ENCODE measurements at regions not wholly inside any gene's neighbourhood (a gene's known extent, or its start where the extent isn't known, plus 50 kb on each side); places are given as distances from the start of the nearest gene placed in this dataset.

- no peak for TF ChIP-seq EZH2 (IDR thresholded peaks at IDR 0.05; ENCODE audit: low read length, missing control alignments)
- TF ChIP-seq, protein P1, sequence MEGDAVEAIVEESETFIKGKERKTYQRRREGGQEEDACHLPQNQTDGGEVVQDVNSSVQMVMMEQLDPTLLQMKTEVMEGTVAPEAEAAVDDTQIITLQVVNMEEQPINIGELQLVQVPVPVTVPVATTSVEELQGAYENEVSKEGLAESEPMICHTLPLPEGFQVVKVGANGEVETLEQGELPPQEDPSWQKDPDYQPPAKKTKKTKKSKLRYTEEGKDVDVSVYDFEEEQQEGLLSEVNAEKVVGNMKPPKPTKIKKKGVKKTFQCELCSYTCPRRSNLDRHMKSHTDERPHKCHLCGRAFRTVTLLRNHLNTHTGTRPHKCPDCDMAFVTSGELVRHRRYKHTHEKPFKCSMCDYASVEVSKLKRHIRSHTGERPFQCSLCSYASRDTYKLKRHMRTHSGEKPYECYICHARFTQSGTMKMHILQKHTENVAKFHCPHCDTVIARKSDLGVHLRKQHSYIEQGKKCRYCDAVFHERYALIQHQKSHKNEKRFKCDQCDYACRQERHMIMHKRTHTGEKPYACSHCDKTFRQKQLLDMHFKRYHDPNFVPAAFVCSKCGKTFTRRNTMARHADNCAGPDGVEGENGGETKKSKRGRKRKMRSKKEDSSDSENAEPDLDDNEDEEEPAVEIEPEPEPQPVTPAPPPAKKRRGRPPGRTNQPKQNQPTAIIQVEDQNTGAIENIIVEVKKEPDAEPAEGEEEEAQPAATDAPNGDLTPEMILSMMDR (conservative IDR thresholded peaks at IDR 0.05 in 1 of 2, IDR thresholded peaks at IDR 0.05 in 1 of 2; ENCODE audit: low read depth in 1 of 2, low read length in 2 of 2) = no peak
- Histone ChIP-seq H3K9me3 (ENCODE audit: control insufficient read depth, insufficient read depth, low read depth, low read length) (no peaks in the 10 kb centered on the region), H3K9ac (ENCODE audit: insufficient read depth, low read length) (no peak overlapping the region), H3K27me3 (ENCODE audit: control insufficient read depth, insufficient read depth, low read length) (no peaks in the 10 kb centered on the region), H3K79me2 (ENCODE audit: control insufficient read depth, insufficient read depth, low read length) (no peaks in the 10 kb centered on the region), H3K36me3 (ENCODE audit: control insufficient read depth, insufficient read depth, low read length) (no peaks in the 10 kb centered on the region), H3K4me3 (replicated peaks in 1 of 4; ENCODE audit: control extremely low read depth in 1 of 4, insufficient read depth in 1 of 4, low read depth in 3 of 4, low read length in 4 of 4) (peak overlapping the region in 2 of 4 experiments; percentile 40 to 46), H4K20me1 (ENCODE audit: control insufficient read depth, extremely low read depth, insufficient read depth, low read length) (no peaks in the 10 kb centered on the region), H3K4me2 (ENCODE audit: extremely low read depth, insufficient read depth, low read length) (peak overlapping the region; percentile 73), H3K27ac (ENCODE audit: insufficient read depth, low read length) (no peak overlapping the region), H3K4me1 (ENCODE audit: control insufficient read depth, extremely low read depth, insufficient read depth, low read length) (no peaks in the 10 kb centered on the region), H2AFZ (ENCODE audit: low read length) (no peak overlapping the region)
- no peak for DNase-seq (ENCODE audit: low read depth in 2 of 2)
Observed at GRCh38 chr5:116361979-116362577, 212.5 kb downstream of the SEMA6A start.

DNA sequence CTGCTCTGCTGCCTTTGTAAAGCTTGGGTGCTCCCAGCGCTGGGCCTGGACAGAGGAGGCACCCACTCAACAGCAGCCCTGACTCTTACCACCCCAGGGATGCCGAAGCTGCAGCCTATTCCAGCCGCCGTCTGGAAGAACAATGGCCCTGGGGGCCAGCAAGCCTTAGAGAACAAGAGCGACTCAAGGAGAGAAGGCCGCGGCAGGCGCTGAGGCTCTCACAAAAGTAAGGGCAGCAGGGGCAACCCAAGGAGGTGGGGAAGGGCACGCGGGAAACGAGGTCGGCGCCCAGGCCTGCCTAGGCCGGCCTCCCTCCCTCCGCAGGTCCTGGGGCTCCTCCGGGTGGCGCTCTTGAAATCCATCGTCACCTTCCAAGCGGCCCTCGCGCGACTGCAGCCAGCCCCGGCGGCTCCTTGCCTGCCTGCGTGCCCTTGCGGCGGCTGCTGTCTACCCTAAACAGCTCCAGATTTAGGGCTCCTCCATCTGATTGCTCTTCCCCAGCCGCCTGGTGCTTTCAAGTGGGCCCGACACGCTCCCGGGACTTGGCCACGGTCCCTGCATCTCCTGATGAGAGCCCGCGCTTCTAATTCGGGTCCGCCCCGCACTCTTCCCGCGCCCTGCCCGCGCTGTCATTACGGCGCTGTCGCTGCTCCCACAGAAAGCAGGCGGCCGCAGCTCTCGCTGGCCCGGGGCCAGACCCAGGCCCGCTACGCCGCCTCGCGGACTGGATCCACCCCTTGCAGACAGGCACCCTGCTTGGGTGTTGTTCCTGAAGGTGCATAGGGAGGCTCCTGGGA is 213.3 kb downstream of the SEMA6A start:
- no peaks in the 10 kb centered on the region for H3K36me3 ChIP-seq (ENCODE audit: control insufficient read depth, insufficient read depth, low read length)
- H3K9me3 ChIP-seq (ENCODE audit: control insufficient read depth, insufficient read depth, low read depth, low read length) = no peaks in the 10 kb centered on the region
- DNase-seq (ENCODE audit: low read depth in 2 of 2) = peak; percentile 31 to 43
- peak overlapping the region in 3 of 4 experiments; percentile 30 to 46 (median 40) for H3K4me3 ChIP-seq (replicated peaks in 1 of 4; ENCODE audit: control extremely low read depth in 1 of 4, insufficient read depth in 1 of 4, low read depth in 3 of 4, low read length in 4 of 4)
- TF ChIP-seq, protein P1 (conservative IDR thresholded peaks at IDR 0.05 in 1 of 2, IDR thresholded peaks at IDR 0.05 in 1 of 2; ENCODE audit: low read depth in 1 of 2, low read length in 2 of 2) = peak; percentile 14 to 35
- TF ChIP-seq EZH2 (IDR thresholded peaks at IDR 0.05; ENCODE audit: low read length, missing control alignments) = no peak
- peak overlapping the region; percentile 13 for H3K9ac ChIP-seq (ENCODE audit: insufficient read depth, low read length)
- H4K20me1 ChIP-seq (ENCODE audit: control insufficient read depth, extremely low read depth, insufficient read depth, low read length) = no peaks in the 10 kb centered on the region
- H3K27me3 ChIP-seq (ENCODE audit: control insufficient read depth, insufficient read depth, low read length) = no peaks in the 10 kb centered on the region
- H3K4me1 ChIP-seq (ENCODE audit: control insufficient read depth, extremely low read depth, insufficient read depth, low read length) = no peaks in the 10 kb centered on the region
- no peak overlapping the region for H3K27ac ChIP-seq (ENCODE audit: insufficient read depth, low read length)
- H2AFZ ChIP-seq (ENCODE audit: low read length) = peak overlapping the region; percentile 31
- H3K4me2 ChIP-seq (ENCODE audit: extremely low read depth, insufficient read depth, low read length) = peak overlapping the region; percentile 73
- H3K79me2 ChIP-seq (ENCODE audit: control insufficient read depth, insufficient read depth, low read length) = no peaks in the 10 kb centered on the region

DNA sequence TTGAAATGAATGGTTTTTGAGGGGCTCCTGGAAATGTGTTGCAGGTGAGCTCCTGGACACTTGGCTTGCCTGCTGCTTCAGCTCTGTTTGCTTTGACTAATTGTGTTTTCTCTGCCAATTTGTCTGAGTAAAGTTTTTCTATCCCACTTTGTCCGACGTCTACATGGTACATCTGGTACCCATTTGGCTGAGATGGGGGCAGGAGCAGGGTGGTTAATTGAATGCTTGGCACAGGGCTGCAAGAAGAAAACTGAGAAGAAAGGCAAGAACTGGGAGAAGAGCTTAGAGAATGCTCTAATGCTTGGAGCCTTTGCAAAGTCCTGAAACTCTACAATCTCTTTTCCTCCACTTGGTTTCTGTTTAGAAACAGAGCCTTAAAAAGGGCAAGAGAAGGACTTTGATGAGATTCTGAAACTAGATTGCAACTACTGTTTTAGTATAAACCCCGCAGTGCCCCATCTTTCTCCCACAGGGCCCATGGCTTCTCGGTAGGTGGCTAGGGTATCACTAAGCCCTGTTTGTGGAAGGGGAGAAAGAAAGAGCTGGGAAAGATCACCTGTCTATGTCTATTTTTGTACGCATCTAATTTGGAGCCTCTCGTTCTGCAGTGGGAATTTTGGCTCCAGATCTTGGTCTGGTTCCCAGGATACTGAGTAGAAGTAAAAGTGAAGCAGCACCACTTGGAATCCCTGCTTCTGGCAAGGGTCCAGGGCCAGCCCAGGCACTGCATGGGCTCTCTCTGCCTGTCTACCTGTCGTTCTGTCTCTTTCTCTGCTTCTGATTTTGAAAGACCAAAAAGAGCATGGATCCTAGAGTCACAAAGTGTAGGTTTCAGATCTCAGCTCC is 214.4 kb downstream of the SEMA6A start:
- Histone ChIP-seq H3K27ac (ENCODE audit: insufficient read depth, low read length) (no peak overlapping the region), H3K4me2 (ENCODE audit: extremely low read depth, insufficient read depth, low read length) (no peak overlapping the region), H4K20me1 (ENCODE audit: control insufficient read depth, extremely low read depth, insufficient read depth, low read length) (no peaks in the 10 kb centered on the region), H3K36me3 (ENCODE audit: control insufficient read depth, insufficient read depth, low read length) (no peaks in the 10 kb centered on the region), H3K4me1 (ENCODE audit: control insufficient read depth, extremely low read depth, insufficient read depth, low read length) (no peaks in the 10 kb centered on the region), H2AFZ (ENCODE audit: low read length) (no peak overlapping the region), H3K27me3 (ENCODE audit: control insufficient read depth, insufficient read depth, low read length) (no peaks in the 10 kb centered on the region), H3K9ac (ENCODE audit: insufficient read depth, low read length) (no peak overlapping the region), H3K9me3 (ENCODE audit: control insufficient read depth, insufficient read depth, low read depth, low read length) (no peaks in the 10 kb centered on the region), H3K4me3 (replicated peaks in 1 of 4; ENCODE audit: control extremely low read depth in 1 of 4, insufficient read depth in 1 of 4, low read depth in 3 of 4, low read length in 4 of 4) (no peak overlapping the region), H3K79me2 (ENCODE audit: control insufficient read depth, insufficient read depth, low read length) (no peaks in the 10 kb centered on the region)
- TF ChIP-seq, protein P1 (conservative IDR thresholded peaks at IDR 0.05 in 1 of 2, IDR thresholded peaks at IDR 0.05 in 1 of 2; ENCODE audit: low read depth in 1 of 2, low read length in 2 of 2) = no peak
- TF ChIP-seq EZH2 (IDR thresholded peaks at IDR 0.05; ENCODE audit: low read length, missing control alignments) = no peak
- peak; percentile 4 to 13 for DNase-seq (ENCODE audit: low read depth in 2 of 2)

Measured in fibroblast of lung (primary cell).